Activated naive CD8-positive, alpha-beta T cell treated with anti-CD3 and anti-CD28 coated beads, Interleukin-2, amount 50 U/mL, for 24 hours (primary cell): ENCODE measurements at regions not wholly inside any gene's neighbourhood (a gene's known extent, or its start where the extent isn't known, plus 50 kb on each side); places are given as distances from the start of the nearest gene placed in this dataset.
"Not testable (repeated sequence)": the region's sequence is repeated elsewhere in the genome, so short reads cannot be mapped to it uniquely, and the experiment has no call there.

Source experiments
- ATAC-seq: fragments of 150-1000 bp; cut with Tn5 transposase; one replicate; pipeline ENCODE4 v1.10.0; 2021
- DNase-seq: peaks from one replicate; pipeline ENCODE4 v3.0.0; 2021
- H3K27ac Mint-ChIP-seq: one replicate; pipeline ENCODE4 v1.8.0; 2021; ENCODE audit warnings: mild to moderate bottlenecking, mixed read lengths
- H3K27me3 Mint-ChIP-seq: one replicate; pipeline ENCODE4 v1.8.0; 2021; ENCODE audit warnings: mixed read lengths
- H3K36me3 Mint-ChIP-seq: one replicate; pipeline ENCODE4 v1.8.0; 2021; ENCODE audit warnings: low read depth, mixed read lengths
- H3K4me1 Mint-ChIP-seq: one replicate; pipeline ENCODE4 v1.8.0; 2021; ENCODE audit warnings: mixed read lengths
- H3K4me3 Mint-ChIP-seq: one replicate; pipeline ENCODE4 v1.8.0; 2021; ENCODE audit warnings: mild to moderate bottlenecking, moderate library complexity, mixed read lengths
- H3K9me3 Mint-ChIP-seq: one replicate; pipeline ENCODE4 v1.8.0; 2021; ENCODE audit warnings: mixed read lengths

GRCh38 chr4:187685247-187685646, 310.3 kb upstream of the ZFP42 start:
- Mint-ChIP-seq H3K4me3 (no peak overlapping the region), H3K27me3 (no peaks in the 10 kb centered on the region), H3K9me3 (no peaks in the 10 kb centered on the region), H3K36me3 (no peaks in the 10 kb centered on the region), H3K4me1 (no peaks in the 10 kb centered on the region), H3K27ac (no peak overlapping the region)
- no peak for DNase-seq
- ATAC-seq, result no peak

DNA sequence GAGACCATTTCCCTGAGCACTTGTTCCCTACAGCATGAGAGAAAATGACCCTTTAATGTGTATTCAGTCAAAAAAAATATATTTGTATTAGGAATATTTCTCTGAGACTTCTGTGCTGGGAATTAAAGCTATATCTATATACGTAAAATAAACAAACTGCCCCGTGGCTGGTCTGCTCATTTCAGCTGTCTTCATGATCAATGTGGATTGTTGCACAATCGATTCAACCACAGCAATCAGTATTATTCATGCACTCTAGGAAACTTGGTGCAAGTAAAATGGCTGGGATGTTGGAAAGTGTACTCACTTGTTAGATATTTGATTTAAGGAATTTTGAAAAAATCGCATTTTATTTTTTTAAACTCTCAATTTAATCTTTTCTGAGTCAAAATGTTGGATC, 307.9 kb upstream of the ZFP42 start:
- no peak overlapping the region for H3K4me3 Mint-ChIP-seq
- ATAC-seq (no peak), DNase-seq (no peak)
- H3K9me3 Mint-ChIP-seq, result no peaks in the 10 kb centered on the region
- H3K4me1 Mint-ChIP-seq, result no peaks in the 10 kb centered on the region
- H3K36me3 Mint-ChIP-seq, result no peaks in the 10 kb centered on the region
- H3K27me3 Mint-ChIP-seq, result no peaks in the 10 kb centered on the region
- H3K27ac Mint-ChIP-seq, result no peak overlapping the region

- Mint-ChIP-seq H3K36me3 (no peaks in the 10 kb centered on the region), H3K4me1 (no peaks in the 10 kb centered on the region), H3K27me3 (no peaks in the 10 kb centered on the region), H3K9me3 (peaks cover 10% of the 10 kb centered on the region), H3K27ac (no peak overlapping the region), H3K4me3 (no peak overlapping the region)
- ATAC-seq, result no peak
- DNase-seq, result no peak
These were observed 302.9 kb upstream of the ZFP42 start for GRCh38 chr4:187692626-187693025.

DNA sequence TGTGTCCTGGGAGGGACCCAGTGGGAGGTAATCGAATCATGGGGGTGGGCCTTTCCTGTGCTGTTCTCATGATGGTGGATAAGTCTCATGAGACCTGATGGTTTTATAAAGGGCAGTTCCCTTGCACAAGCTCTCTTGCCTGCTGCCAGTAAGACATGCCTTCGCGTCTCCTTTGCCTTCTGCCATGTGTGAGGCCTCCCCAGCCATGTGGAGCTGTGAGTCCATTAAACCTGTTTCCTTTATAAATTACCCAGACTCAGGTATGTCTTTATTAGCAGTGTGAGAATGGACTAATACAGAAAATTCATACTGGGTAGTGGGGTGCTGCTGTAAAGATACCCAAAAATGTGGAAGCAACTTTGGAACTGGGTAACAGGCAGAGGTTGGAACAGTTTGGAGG, 300.0 kb upstream of the ZFP42 start:
- DNase-seq, H3K4me3 Mint-ChIP-seq, H3K27ac Mint-ChIP-seq, H3K36me3 Mint-ChIP-seq, H3K4me1 Mint-ChIP-seq, H3K27me3 Mint-ChIP-seq, ATAC-seq: not testable (repeated sequence)
- peaks cover 22% of the 10 kb centered on the region for H3K9me3 Mint-ChIP-seq

GRCh38 chr4:187711586-187711985, 284.0 kb upstream of the ZFP42 start:
- ATAC-seq (no peak), DNase-seq (no peak)
- H3K36me3 Mint-ChIP-seq, result peaks cover 2% of the 10 kb centered on the region

GRCh38 chr4:187714957-187715356, 280.6 kb upstream of the ZFP42 start:
- ATAC-seq, result no peak
- Mint-ChIP-seq H3K4me1 (no peaks in the 10 kb centered on the region), H3K36me3 (no peaks in the 10 kb centered on the region), H3K27ac (no peak overlapping the region), H3K9me3 (peaks cover 14% of the 10 kb centered on the region), H3K4me3 (no peak overlapping the region), H3K27me3 (no peaks in the 10 kb centered on the region)
- DNase-seq, result no peak

More at GRCh38 chr4:187711586-187711985, 284.0 kb upstream of the ZFP42 start:
- no peaks in the 10 kb centered on the region for H3K4me1 Mint-ChIP-seq
- no peaks in the 10 kb centered on the region for H3K27me3 Mint-ChIP-seq
- H3K9me3 Mint-ChIP-seq, result peaks cover 26% of the 10 kb centered on the region
- no peak overlapping the region for H3K4me3 Mint-ChIP-seq
- H3K27ac Mint-ChIP-seq, result no peak overlapping the region

DNA sequence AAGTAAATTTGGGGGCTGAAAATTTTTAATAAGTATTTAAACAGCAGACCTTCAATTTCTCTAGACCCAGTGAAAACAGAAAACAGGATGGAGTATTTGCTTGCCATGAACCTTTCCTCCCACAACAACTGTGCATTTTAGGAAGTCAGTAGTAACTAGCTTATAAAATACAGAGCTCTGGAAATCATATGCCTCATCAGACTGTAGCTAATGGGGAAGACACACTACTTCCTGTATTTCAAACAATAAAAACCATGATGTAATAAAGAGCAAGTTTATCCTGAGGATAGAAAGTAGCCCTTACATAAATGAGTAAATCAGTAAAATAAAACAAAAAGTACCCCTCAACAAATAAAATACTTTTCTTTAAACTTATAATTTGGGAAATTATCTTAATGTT, 280.1 kb upstream of the ZFP42 start:
- no peak overlapping the region for H3K27ac Mint-ChIP-seq
- ATAC-seq (no peak), DNase-seq (no peak)
- H3K4me1 Mint-ChIP-seq, result no peaks in the 10 kb centered on the region
- H3K36me3 Mint-ChIP-seq, result no peaks in the 10 kb centered on the region
- peaks cover 14% of the 10 kb centered on the region for H3K9me3 Mint-ChIP-seq
- H3K4me3 Mint-ChIP-seq, result no peak overlapping the region
- H3K27me3 Mint-ChIP-seq, result no peaks in the 10 kb centered on the region

GRCh38 chr4:187724456-187724855, 271.1 kb upstream of the ZFP42 start:
- H3K4me1 Mint-ChIP-seq, result no peaks in the 10 kb centered on the region
- H3K27me3 Mint-ChIP-seq, result no peaks in the 10 kb centered on the region
- H3K27ac Mint-ChIP-seq, result no peak overlapping the region
- DNase-seq (no peak), ATAC-seq (no peak)
- no peak overlapping the region for H3K4me3 Mint-ChIP-seq
- H3K36me3 Mint-ChIP-seq, result no peaks in the 10 kb centered on the region
- H3K9me3 Mint-ChIP-seq, result peaks cover 11% of the 10 kb centered on the region

DNA sequence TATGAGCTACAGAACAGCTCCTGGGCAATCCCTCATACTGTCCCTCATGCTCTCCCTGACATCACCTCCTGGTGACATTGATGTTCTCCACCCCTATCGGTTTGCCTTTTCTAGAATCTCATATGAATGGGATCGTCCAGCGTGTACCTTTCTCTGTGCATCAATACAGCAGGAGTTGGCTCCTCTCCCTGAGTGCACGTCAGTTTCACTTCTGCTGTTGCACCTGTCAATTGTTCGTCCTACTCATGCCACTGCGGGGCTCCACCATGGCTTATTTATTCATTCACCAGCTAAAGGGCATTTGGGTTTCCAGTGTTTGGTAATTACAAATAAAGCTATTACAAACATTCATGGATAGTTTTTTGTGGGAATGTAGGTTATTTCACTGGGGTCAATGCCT, 269.1 kb upstream of the ZFP42 start:
- Mint-ChIP-seq H3K27me3 (no peaks in the 10 kb centered on the region), H3K27ac (no peak overlapping the region), H3K4me3 (no peak overlapping the region), H3K9me3 (peaks cover 22% of the 10 kb centered on the region), H3K4me1 (no peaks in the 10 kb centered on the region), H3K36me3 (no peaks in the 10 kb centered on the region)
- DNase-seq (no peak), ATAC-seq (no peak)

- no peaks in the 10 kb centered on the region for H3K36me3 Mint-ChIP-seq
These were observed 263.0 kb upstream of the ZFP42 start for GRCh38 chr4:187732524-187732923.

DNA sequence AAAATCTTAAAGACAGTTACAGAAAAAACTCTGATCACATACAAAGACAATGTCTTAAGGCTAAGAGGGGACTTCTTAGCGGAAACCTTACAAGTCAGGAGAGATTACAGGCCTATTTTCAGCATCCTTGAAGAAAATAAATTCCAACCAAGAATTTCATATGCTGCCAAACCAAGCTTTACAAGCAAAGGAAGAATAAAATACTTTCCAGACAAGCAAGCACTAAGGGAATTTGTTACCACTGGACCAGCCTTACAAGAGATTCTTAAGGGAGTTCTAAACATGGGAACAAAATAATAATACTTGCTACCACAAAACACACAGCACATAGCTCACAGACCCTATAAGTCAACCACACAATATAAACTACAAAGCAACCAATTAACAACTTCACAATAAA, 255.8 kb upstream of the ZFP42 start:
- no peaks in the 10 kb centered on the region for H3K4me1 Mint-ChIP-seq
- H3K36me3 Mint-ChIP-seq, result no peaks in the 10 kb centered on the region
- no peak overlapping the region for H3K27ac Mint-ChIP-seq
- no peaks in the 10 kb centered on the region for H3K27me3 Mint-ChIP-seq
- no peak for DNase-seq
- ATAC-seq, result no peak
- peaks cover 48% of the 10 kb centered on the region for H3K9me3 Mint-ChIP-seq
- H3K4me3 Mint-ChIP-seq, result no peak overlapping the region

More at GRCh38 chr4:187732524-187732923, 263.0 kb upstream of the ZFP42 start:
- no peak for DNase-seq
- no peak overlapping the region for H3K27ac Mint-ChIP-seq
- H3K4me1 Mint-ChIP-seq, result no peaks in the 10 kb centered on the region
- no peak overlapping the region for H3K4me3 Mint-ChIP-seq
- peaks cover 45% of the 10 kb centered on the region for H3K9me3 Mint-ChIP-seq
- H3K27me3 Mint-ChIP-seq, result no peaks in the 10 kb centered on the region
- no peak for ATAC-seq

DNA sequence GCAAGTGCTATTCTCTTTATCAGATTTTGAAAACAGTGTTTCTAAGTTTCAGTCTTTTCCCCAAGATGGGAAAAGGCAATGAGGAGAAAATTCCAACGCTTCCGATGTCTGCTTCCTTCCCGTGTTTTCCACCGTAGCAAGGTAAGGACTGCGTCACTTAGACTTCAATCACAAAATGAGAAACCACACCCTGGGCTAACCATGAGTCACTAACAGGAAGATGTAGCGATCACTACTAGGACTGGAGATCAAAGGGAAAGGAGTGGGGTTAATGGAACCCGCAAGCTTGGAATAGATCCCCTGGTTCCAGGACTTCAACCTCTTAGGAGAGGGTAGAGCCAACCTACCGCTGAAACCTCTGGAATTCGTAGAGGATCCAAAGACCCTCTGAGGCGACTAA, 250.7 kb upstream of the ZFP42 start:
- ATAC-seq, result no peak
- Mint-ChIP-seq H3K9me3 (peaks cover 46% of the 10 kb centered on the region), H3K4me1 (no peaks in the 10 kb centered on the region), H3K27ac (no peak overlapping the region), H3K4me3 (no peak overlapping the region), H3K27me3 (no peaks in the 10 kb centered on the region), H3K36me3 (no peaks in the 10 kb centered on the region)
- DNase-seq, result no peak

GRCh38 chr4:187750652-187751051, 244.9 kb upstream of the ZFP42 start:
- DNase-seq, ATAC-seq, H3K27ac Mint-ChIP-seq, H3K4me1 Mint-ChIP-seq, H3K27me3 Mint-ChIP-seq, H3K4me3 Mint-ChIP-seq, H3K36me3 Mint-ChIP-seq: not testable (repeated sequence)
- peaks cover 29% of the 10 kb centered on the region for H3K9me3 Mint-ChIP-seq

- no peak overlapping the region for H3K27ac Mint-ChIP-seq
- H3K9me3 Mint-ChIP-seq, result peaks cover 13% of the 10 kb centered on the region
- no peak for DNase-seq
- H3K4me1 Mint-ChIP-seq, result no peaks in the 10 kb centered on the region
- no peak for ATAC-seq
- H3K36me3 Mint-ChIP-seq, result no peaks in the 10 kb centered on the region
- H3K4me3 Mint-ChIP-seq, result no peak overlapping the region
- no peaks in the 10 kb centered on the region for H3K27me3 Mint-ChIP-seq
These were observed 228.4 kb upstream of the ZFP42 start for GRCh38 chr4:187767158-187767557.

- ATAC-seq (no peak), DNase-seq (no peak)
- Mint-ChIP-seq H3K27ac (no peak overlapping the region), H3K36me3 (no peaks in the 10 kb centered on the region), H3K4me3 (no peak overlapping the region), H3K9me3 (peaks cover 13% of the 10 kb centered on the region), H3K4me1 (no peaks in the 10 kb centered on the region), H3K27me3 (no peaks in the 10 kb centered on the region)
These were observed 227.9 kb upstream of the ZFP42 start for GRCh38 chr4:187767687-187768086.

- H3K27me3 Mint-ChIP-seq, result no peaks in the 10 kb centered on the region
- ATAC-seq (no peak), DNase-seq (no peak)
- no peak overlapping the region for H3K27ac Mint-ChIP-seq
- no peaks in the 10 kb centered on the region for H3K36me3 Mint-ChIP-seq
- H3K4me1 Mint-ChIP-seq, result no peaks in the 10 kb centered on the region
- no peak overlapping the region for H3K4me3 Mint-ChIP-seq
- peaks cover 12% of the 10 kb centered on the region for H3K9me3 Mint-ChIP-seq
These were observed 225.2 kb upstream of the ZFP42 start for GRCh38 chr4:187770345-187770744.
